HG02763 (cell line): ENCODE measurements at regions not wholly inside any gene's neighbourhood (a gene's known extent, or its start where the extent isn't known, plus 50 kb on each side); places are given as distances from the start of the nearest gene placed in this dataset.
"Not testable (repeated sequence)": the region's sequence is repeated elsewhere in the genome, so short reads cannot be mapped to it uniquely, and the experiment has no call there.

Experiments
- ATAC-seq: cut with Tn5 transposase; IDR thresholded peaks from one replicate; pipeline ENCODE4 v1.9.1; 2021; ENCODE audit warnings: mild to moderate bottlenecking, moderate library complexity; ENCODE audit not compliant: unreplicated experiment

DNA sequence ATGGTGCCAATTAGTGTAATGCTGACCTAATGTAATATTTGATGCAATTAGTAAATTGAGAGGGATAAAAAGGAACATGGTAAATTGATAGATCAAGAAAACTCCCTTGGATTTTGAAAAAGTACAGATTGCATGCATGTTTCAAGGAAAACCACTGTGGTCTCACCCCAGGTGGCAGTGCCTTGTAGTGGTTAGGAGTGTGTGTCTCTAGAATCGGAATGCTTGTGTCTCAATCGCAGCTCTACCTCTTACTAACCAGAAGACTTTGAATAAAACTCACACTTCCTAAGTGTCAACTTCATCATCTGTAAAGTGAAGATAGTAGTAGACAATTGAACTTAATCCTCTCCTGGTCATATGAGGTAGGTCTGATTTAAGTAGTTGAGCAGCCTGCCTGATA, 128.9 kb upstream of the GOT2 start:
- no peak for ATAC-seq

DNA sequence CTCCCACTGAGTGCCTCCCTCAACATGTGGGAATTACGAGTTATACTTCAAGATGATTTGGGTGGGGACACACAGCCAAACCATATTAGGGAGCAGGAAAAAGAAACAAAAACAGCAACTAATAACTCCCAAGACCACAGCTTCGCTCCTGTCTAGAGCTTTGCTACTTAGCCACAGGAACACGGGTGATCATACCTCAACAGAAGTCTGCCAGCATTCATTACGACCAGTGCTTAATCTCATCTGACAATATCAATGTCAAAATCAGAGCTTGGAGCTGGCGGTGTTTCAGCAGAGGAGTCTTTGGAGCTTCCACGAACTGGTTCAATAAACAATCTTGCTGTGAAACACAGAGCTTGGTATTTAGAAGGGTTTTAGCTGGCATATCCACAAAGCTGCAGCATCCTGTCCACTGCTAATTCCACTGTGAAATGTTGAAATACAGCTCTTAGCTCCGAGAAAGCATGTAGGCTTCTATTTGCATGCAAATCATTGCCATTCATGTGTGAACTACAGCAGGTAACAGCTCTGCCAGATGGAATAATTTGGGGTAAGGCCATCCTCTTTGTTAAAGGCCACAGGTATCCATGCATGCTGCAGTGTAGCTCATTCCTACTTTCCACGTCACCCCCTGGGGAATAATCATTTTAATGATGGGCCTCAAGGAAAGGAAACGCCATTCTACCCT, 128.4 kb upstream of the GOT2 start:
- ATAC-seq: no peak

- ATAC-seq: no peak
These were observed 126.0 kb upstream of the GOT2 start for GRCh38 chr16:58859958-58860669.

DNA sequence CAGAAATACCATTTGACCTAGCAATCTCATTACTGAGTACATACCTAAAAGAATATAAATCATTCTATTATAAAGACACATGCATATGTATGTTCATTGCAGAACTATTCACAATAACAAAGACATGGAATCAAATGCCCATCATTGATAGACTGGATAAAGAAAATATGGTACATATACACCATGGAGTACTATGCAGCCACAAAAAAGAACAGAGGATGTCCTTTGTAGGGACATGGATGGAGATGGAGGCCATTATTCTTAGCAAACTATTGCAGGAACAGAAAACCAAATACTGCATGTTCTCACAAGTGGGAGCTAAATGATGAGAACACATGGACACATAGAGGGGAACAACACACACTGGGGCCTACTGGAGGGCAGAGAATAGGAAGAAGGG, 124.5 kb upstream of the GOT2 start:
- not testable (repeated sequence) for ATAC-seq

- ATAC-seq: no peak
These were observed 121.3 kb upstream of the GOT2 start for GRCh38 chr16:58855291-58855863.

DNA sequence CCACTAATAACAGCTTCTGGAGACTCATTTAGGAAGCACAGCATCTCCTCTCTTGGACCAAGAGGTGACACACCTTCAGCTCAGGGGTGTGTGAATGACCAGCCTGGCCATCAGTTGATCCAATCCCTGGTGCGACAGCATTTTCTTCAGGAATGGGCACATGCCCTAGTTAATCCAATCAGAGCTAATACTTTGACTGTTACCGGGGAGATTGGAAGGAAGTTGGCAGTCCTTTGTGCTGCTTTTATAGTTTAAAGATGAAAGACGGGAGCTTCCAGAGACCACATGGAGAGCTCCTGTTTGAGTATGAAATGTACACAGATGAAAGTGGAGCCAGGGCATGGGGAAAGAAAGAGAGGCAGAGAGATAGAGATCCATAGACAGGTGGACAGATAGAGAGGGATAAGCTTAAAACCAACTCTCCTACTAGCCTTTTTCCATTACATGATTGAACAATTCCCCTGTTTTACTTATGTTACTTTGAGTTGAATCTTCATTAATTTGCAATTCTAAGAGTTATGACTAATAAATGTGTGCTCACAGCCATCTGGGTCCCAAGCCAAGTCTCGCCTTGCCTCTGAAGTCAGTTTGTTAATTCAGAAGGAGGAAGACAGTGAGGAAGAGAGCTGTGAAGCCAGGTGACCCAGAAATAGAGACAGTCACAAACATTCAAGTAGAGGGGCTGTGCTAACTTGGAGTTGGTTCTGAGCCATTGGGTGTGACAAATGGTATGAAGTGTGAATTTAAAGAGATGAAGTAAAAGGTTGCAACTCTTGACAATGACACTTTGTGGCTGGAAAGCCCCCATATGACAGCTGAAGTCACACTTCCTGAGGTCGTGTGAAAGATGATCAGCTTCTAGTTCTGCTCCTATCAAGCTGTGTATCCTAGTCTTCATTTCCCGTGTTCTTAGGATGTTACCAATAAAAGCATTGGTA, 120.0 kb upstream of the GOT2 start:
- ATAC-seq: peak; percentile 86

DNA sequence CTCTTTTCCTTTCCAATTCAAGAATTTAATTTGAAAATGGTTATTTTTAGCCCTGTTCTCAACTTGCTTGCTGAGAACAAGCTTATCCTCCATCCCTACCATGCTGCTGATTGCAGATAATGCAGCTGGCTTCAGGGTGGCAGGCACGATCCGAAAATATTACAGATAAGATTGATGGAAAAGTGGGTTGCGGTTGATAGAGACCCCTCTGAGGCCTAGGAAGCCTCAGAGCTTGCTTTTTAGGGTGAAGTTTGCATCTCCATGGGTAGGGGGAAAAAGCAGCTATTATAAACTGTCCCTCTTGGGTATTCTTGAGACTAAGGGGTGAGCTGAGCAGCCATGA, 116.5 kb upstream of the GOT2 start:
- no peak for ATAC-seq

DNA sequence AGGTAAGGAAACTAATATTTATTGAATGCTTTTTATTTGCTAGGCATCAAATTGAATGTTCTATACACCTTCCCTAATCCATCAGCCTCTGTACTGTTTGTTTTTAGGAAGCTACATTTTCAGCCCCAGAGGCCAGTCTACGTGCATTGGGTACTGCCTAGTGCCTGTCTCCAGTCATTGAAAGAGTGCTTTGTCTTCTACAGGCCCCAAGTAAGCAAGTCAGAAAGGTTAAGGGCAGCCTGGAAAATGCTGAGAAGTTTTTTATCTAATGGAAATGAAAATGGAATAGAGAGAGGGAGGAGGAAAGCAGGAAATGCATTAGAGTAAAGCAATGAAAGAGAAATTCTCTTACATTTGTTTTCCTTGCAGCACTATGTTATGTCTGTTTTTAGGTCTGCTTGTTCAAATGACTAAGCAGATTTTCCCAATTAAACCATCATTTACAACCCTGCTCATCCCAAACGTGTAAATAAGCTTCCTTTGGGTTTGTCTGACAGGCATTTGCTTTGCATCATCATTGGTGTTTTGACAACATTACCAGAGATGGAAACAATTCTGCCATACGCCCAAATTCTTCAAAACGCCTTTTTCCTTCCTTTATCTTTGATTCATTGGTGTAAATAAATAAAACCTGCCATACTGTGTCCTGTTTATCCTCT, 116.0 kb upstream of the GOT2 start:
- no peak for ATAC-seq

DNA sequence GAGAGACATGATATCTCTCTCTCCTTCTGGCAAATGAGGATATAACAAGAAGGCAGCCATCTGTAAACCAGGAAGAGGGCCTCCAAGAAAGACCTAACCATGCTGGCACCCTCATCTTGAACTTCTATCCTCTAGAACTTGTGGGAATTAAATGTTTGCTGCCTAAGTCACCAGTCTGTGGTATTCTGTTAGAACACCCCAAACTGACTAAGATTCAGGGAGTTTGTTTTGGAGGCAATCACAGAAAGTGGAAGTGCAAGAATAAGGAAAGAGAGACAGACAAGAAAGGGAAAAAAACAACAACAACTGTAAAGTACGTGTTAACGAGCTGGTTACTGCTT, 114.5 kb upstream of the GOT2 start:
- ATAC-seq: no peak

GRCh38 chr16:58847902-58848661, 114.0 kb upstream of the GOT2 start:
- ATAC-seq: no peak

DNA sequence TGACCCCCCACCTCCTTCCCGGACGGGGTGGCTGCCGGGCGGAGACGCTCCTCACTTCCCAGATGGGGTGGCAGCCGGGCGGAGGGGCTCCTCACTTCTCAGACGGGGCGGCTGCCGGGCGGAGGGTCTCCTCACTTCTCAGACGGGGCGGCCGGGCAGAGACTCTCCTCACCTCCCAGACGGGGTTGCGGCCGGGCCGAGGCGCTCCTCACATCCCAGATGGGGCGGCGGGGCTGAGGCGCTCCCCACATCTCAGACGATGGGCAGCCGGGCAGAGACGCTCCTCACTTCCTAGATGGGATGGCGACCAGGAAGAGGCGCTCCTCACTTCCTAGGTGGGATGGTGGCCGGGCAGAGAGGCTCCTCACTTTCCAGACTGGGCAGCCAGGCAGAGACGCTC, 112.1 kb upstream of the GOT2 start:
- ATAC-seq: not testable (repeated sequence)

GRCh38 chr16:58843675-58844074, 109.6 kb upstream of the GOT2 start:
- no peak for ATAC-seq

DNA sequence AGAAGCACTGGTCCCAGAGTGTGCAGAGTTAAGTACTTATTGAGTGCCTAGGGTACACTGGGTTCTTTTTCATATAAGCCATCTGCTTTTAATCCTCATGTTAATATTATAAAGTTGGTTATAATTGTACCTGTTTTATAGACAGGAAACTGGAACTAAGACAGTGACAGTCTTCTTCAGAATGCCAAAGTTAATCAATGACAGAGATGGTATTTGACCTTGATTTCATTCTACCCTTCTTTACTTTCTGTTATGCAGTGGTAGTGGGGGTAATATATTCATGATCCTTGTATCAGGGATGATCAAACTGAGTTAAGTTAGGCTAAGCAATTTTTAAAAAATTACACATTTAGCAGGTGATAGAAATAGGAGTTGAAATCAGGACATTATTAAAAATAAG, 108.6 kb upstream of the GOT2 start:
- no peak for ATAC-seq

DNA sequence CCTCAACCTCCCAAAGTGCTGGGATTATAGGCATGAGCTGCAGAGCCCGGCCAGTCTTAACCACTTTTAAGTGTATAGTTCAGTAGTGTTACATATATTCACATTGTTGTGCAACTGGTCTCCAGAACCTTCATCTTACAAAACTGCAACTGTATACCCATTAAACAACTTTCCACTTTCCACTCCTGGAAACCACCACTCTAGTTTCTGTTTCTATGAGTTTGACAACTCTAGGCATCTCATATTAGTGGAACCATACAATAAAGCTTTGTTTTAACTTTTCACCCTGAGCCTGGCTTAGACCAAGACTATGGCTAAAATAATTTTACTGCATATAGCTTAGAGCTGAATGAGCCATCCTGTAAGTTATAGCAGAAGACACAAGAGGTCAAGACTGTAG, 108.0 kb upstream of the GOT2 start:
- no peak for ATAC-seq

GRCh38 chr16:58837950-58838349, 103.8 kb upstream of the GOT2 start:
- no peak for ATAC-seq

DNA sequence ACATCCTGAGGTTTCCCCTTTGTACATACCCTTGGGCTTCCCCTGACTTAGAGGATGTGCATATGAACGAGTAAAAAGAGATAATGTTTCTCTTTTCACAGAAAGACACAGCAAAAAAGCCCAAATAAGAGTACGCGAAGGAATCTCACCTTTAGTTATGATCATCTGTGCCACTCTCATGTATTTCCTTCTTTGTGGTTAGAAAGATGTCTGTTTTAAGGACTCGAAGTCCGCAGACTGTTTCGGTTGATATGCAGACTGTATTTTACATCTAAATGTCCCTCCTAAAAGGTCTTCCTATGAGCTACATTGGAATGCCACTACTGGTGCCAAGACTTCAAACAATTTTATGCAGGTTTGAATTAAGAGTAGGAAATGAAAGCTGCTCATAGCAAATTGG, 102.3 kb upstream of the GOT2 start:
- no peak for ATAC-seq

GRCh38 chr16:58832386-58832895, 98.3 kb upstream of the GOT2 start:
- no peak for ATAC-seq

DNA sequence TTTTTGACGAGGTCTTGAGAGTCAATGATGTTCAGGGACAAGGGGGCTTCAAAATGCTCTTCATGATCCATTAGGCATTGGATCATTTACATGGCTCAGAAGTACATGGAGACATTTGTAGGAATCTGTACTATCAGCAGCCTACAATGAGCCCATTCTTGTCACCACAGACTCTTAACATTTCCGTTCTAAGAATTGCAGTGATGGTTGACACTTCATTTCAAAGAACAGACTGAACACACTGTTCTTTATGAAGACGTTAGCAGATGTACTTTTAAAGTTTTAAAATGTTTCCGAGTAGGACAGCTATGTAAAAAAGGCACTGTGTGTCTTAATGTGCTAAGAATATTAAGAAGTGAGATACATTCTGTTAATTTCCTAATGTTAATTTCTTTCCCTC, 97.3 kb upstream of the GOT2 start:
- ATAC-seq: no peak

DNA sequence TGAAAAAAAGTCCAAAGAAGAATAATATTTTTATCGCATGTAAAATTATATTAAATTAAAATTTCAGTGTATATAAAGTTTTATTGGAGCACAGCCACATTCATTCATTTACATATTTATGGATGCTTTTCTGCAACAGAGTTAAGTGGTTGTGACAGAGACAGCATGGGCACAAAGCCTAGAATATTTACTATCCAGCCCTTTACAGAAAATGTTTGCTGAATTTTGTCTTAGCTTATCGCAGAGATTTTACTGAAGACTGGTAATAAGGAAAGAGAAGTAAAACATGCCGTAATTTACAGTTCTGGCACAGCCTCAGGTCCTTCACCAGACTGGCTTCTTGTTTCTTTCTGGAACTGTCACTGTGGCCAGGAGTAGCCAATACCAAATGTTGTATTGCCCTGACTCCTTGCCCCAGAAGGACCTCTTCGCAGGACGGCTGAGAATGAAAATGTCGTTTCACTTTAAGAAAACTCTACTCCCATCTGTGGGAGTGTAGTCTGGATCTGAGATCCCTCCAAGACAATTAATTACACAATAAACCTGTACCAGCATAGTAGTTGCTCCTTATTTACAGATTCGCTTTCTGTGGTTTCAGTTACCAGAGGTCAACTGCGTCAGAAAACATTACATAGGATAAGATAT, 94.9 kb upstream of the GOT2 start:
- no peak for ATAC-seq

DNA sequence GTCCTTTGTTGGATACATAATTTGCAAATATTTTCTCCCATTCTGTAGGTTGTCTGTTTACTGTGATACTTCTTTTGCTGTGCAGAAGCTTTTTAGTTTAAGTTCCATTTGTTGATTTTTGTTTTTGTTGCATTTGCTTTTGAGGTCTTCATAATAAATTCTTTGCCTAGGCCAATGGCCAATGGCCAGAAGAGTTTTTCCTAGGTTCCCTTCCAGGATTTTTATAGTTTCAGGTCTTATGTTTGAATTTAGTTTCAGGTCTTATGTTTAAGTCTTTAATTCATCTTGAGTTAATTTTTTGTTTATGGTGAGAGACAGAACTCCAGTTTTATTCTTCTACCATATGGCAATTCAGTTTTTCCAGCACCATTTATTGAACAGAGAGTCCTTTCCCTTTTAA, 90.1 kb upstream of the GOT2 start:
- ATAC-seq: no peak
